A549 (cell line): ENCODE measurements at regions not wholly inside any gene's neighbourhood (a gene's known extent, or its start where the extent isn't known, plus 50 kb on each side); places are given as distances from the start of the nearest gene placed in this dataset.

Experiments
- ATAC-seq, 2 experiments: fragments of 200-7000 bp in 1 of 2; fragments of >200 bp in 1 of 2; cut with Nextera tagmentation in 1 of 2; cut with Tn5 transposase in 1 of 2; 3 replicates each; pipeline versions ENCODE4 v1.8.0 to v1.9.1; 2018 to 2020; ENCODE audit warnings: mild to moderate bottlenecking in 1 of 2, moderate library complexity in 1 of 2
- CTCF ChIA-PET: fragments of 300-600 bp; sonication (Branson Sonifier 250); formaldehyde crosslinking; extraction: SDS; loops from one replicate; lab custom pipeline; 2021; ENCODE audit warnings: antibody characterized with exemption, inconsistent platforms; lab: Yijun Ruan, JAX
- POLR2A ChIA-PET: fragments of 350-600 bp; formaldehyde crosslinking; extraction: SDS; loops from one replicate; lab custom pipeline; 2021; ENCODE audit warnings: antibody characterized with exemption, inconsistent platforms; lab: Yijun Ruan, JAX
- DNase-seq, 2 experiments: peaks; one replicate each; pipeline versions ENCODE4 v3.0.0 to v3.0.0-alpha.2; 2011 to 2016; ENCODE audit warnings: low read depth in 1 of 2, low spot score in 1 of 2
- FAIRE-seq: peaks from 2 replicates; lab custom pipeline; 2011; peaks lifted over from hg19 to GRCh38; lab: Jason Lieb, UNC
- H3K27ac ChIP-seq, 2 experiments: fragments of >200 bp; sonication (Bioruptor Twin); formaldehyde crosslinking; 3 replicates each; pipeline ENCODE4 v1.5.1; 2016 to 2017
- H3K4me1 ChIP-seq: fragments of >200 bp; sonication (Bioruptor Twin); formaldehyde crosslinking; 3 replicates; pipeline ENCODE4 v1.6.1; 2016
- H3K4me2 ChIP-seq: fragments of >200 bp; sonication (Bioruptor Twin); formaldehyde crosslinking; 3 replicates; pipeline ENCODE4 v1.6.1; 2016
- H3K4me3 ChIP-seq: fragments of >200 bp; sonication (Bioruptor Twin); formaldehyde crosslinking; 3 replicates; pipeline ENCODE4 v1.5.1; 2016
- H3K9me3 ChIP-seq: fragments of >200 bp; sonication (Bioruptor Twin); formaldehyde crosslinking; 3 replicates; pipeline ENCODE4 v1.6.1; 2016
- CBX2 ChIP-seq: fragments of 200-600 bp; sonication (generic); IDR thresholded peaks from 2 replicates; pipeline ENCODE4 v1.6.1; 2016; ENCODE audit warnings: low read depth, mild to moderate bottlenecking, borderline replicate concordance
- CBX8 ChIP-seq: fragments of 200-600 bp; sonication (generic); IDR thresholded peaks from 2 replicates; pipeline ENCODE4 v1.6.1; 2016
- CEBPB ChIP-seq, 2 experiments: fragments of >200 bp in 1 of 2; sonication (Bioruptor Twin) in 1 of 2; formaldehyde crosslinking in 1 of 2; IDR thresholded peaks; 2 replicates each; pipeline ENCODE4 v1.6.1; 2012 to 2016
- CHD2 ChIP-seq: fragments of 150-350 bp; IDR thresholded peaks from 2 replicates; pipeline ENCODE4 v1.6.1; 2014; ENCODE audit warnings: low read length; ENCODE audit not compliant: partially characterized antibody
- CHD4 ChIP-seq: fragments of 200-600 bp; sonication (generic); IDR thresholded peaks from 2 replicates; pipeline ENCODE4 v1.6.1; 2016; ENCODE audit warnings: antibody characterized with exemption, mild to moderate bottlenecking, borderline replicate concordance
- EHF ChIP-seq: fragments of 250-450 bp; sonication (Bioruptor Pico); IDR thresholded peaks from 2 replicates; pipeline ENCODE4 v1.5.0; 2020; ENCODE audit warnings: mild to moderate bottlenecking
- ESRRA ChIP-seq: fragments of 150-350 bp; IDR thresholded peaks from 2 replicates; pipeline ENCODE4 v1.6.1; 2014; ENCODE audit warnings: mild to moderate bottlenecking, low read length, borderline replicate concordance
- FOSB ChIP-seq: fragments of 250-450 bp; sonication (Bioruptor Pico); IDR thresholded peaks from 2 replicates; pipeline ENCODE4 v1.5.0; 2020; ENCODE audit warnings: mild to moderate bottlenecking, moderate library complexity
- FOSL2 ChIP-seq, 2 experiments: fragments of 450-650 bp in 1 of 2; fragments of >200 bp in 1 of 2; sonication (Bioruptor Twin) in 1 of 2; formaldehyde crosslinking; IDR thresholded peaks; 2 replicates each; pipeline versions ENCODE4 v1.5.0 to v1.6.1; 2016 to 2020; ENCODE audit warnings: mild to moderate bottlenecking in 1 of 2, moderate library complexity in 1 of 2
- GATA3 ChIP-seq: IDR thresholded peaks from 2 replicates; pipeline ENCODE4 v1.6.1; 2012; ENCODE audit warnings: borderline replicate concordance
- HES2 ChIP-seq: fragments of >200 bp; sonication (Bioruptor Twin); formaldehyde crosslinking; IDR thresholded peaks from 2 replicates; pipeline ENCODE4 v1.6.1; 2016
- HEYL ChIP-seq: fragments of 250-450 bp; sonication (Bioruptor Pico); IDR thresholded peaks from 2 replicates; pipeline ENCODE4 v1.8.0; 2021; ENCODE audit warnings: mild to moderate bottlenecking, moderate library complexity
- HMGXB4 ChIP-seq: fragments of 250-450 bp; sonication (Bioruptor Pico); IDR thresholded peaks from 2 replicates; pipeline ENCODE4 v1.5.0; 2021; ENCODE audit warnings: mild to moderate bottlenecking, moderate library complexity, borderline replicate concordance
- HOXA7 ChIP-seq: fragments of 250-450 bp; sonication (Bioruptor Pico); IDR thresholded peaks from 2 replicates; pipeline ENCODE4 v1.5.0; 2020; ENCODE audit warnings: mild to moderate bottlenecking, moderate library complexity
- JUNB ChIP-seq: fragments of >200 bp; sonication (Bioruptor Twin); formaldehyde crosslinking; IDR thresholded peaks from 2 replicates; pipeline ENCODE4 v1.6.1; 2016
- NPAS2 ChIP-seq: fragments of 250-450 bp; sonication (Bioruptor Pico); IDR thresholded peaks from 2 replicates; pipeline ENCODE4 v1.8.0; 2022; ENCODE audit warnings: mild to moderate bottlenecking, moderate library complexity, borderline replicate concordance
- PBX3 ChIP-seq: IDR thresholded peaks from 2 replicates; pipeline ENCODE4 v1.6.1; 2012
- PHF8 ChIP-seq: fragments of 200-600 bp; sonication (generic); IDR thresholded peaks from 2 replicates; pipeline ENCODE4 v1.6.1; 2016; ENCODE audit warnings: low read depth, mild to moderate bottlenecking, antibody characterized with exemption, moderate library complexity, borderline replicate concordance
- POLR2A ChIP-seq: IDR thresholded peaks from 2 replicates; pipeline ENCODE4 v1.6.1; 2012; ENCODE audit warnings: mild to moderate bottlenecking, low read length
- POLR2AphosphoS2 ChIP-seq: conservative IDR thresholded peaks from 2 replicates; pipeline ENCODE4 v1.6.1; 2012; ENCODE audit warnings: low read length, improper control_type of control experiment, inconsistent platforms
- RAD21 ChIP-seq, 2 experiments: fragments of >200 bp in 1 of 2; sonication (Bioruptor Twin) in 1 of 2; formaldehyde crosslinking in 1 of 2; IDR thresholded peaks in 1 of 2; conservative IDR thresholded peaks in 1 of 2; 2 replicates in 1 of 2; 3 replicates in 1 of 2; pipeline ENCODE4 v1.6.1; 2012 to 2018; ENCODE audit warnings: inconsistent platforms in 1 of 2
- RARB ChIP-seq: fragments of 250-450 bp; sonication (Bioruptor Pico); IDR thresholded peaks from 2 replicates; pipeline ENCODE4 v1.8.0; 2021; ENCODE audit warnings: mild to moderate bottlenecking, moderate library complexity
- RCOR1 ChIP-seq: fragments of 150-350 bp; IDR thresholded peaks from 2 replicates; pipeline ENCODE4 v1.6.1; 2014; ENCODE audit warnings: antibody characterized with exemption, low read length, low read depth
- RNF2 ChIP-seq: fragments of 200-600 bp; sonication (generic); IDR thresholded peaks from 2 replicates; pipeline ENCODE4 v1.6.1; 2016; ENCODE audit warnings: low read depth, mild to moderate bottlenecking, antibody characterized with exemption, moderate library complexity, borderline replicate concordance
- TFCP2L1 ChIP-seq: fragments of 250-450 bp; sonication (Bioruptor Pico); IDR thresholded peaks from 2 replicates; pipeline ENCODE4 v1.5.0; 2021; ENCODE audit warnings: mild to moderate bottlenecking
- ZC3H11A ChIP-seq: fragments of 450-650 bp; IDR thresholded peaks from 2 replicates; pipeline ENCODE4 v1.6.1; 2014; ENCODE audit warnings: antibody characterized with exemption, mild to moderate bottlenecking
- WGBS: methylation state at CpG from one replicate; pipeline ENCODE4 v1.1.6; 2017; ENCODE audit errors: missing lambda C conversion rate; 5-methylcytosine and 5-hydroxymethylcytosine counted together
- TF ChIP-seq, protein P1 (sequence below): fragments of 200-600 bp; sonication (generic); IDR thresholded peaks from 2 replicates; pipeline ENCODE4 v1.6.1; 2016; ENCODE audit warnings: antibody characterized with exemption, mild to moderate bottlenecking, moderate library complexity

DNA sequence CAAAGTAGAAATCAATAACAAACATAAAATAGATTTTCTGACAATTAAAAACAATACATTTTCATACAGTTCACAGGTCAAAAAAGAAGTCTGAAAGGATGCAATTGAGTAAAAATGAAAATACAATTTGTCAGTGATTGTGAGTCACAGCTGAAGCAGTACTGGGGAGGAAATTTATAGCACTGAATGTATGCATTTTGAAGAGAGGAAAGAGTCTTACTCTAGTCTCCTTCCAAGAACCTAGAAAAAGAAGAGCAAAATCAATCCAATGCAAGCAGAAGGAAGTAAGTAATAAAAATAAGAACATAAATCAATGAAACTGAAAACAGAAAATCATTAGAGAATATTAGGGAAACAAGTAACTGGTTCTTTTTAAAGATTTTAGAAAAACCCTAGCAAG is 507.2 kb upstream of the IGFBP3 start:
- Histone ChIP-seq H3K4me2 (no peak overlapping the region), H3K27ac (no peak overlapping the region), H3K9me3 (no peaks in the 10 kb centered on the region; the same call in 2 of the 3 replicates), H3K4me3 (no peak overlapping the region), H3K4me1 (peaks cover 12% of the 10 kb centered on the region)
- POLR2A ChIA-PET: no interaction called here
- DNase-seq (no peak), FAIRE-seq (no peak), ATAC-seq (no peak)
- TF ChIP-seq EHF: no peak
- TF ChIP-seq RNF2: no peak
- no peak for TF ChIP-seq PBX3
- TF ChIP-seq POLR2A: no peak
- TF ChIP-seq CHD4: no peak
- TF ChIP-seq CEBPB (IDR thresholded peaks at IDR 0.05): no peak
- no peak for TF ChIP-seq RARB (CRISPR knock-in tag)
- TF ChIP-seq FOSB (CRISPR knock-in tag): no peak
- no peak for TF ChIP-seq NPAS2 (CRISPR knock-in tag)
- TF ChIP-seq PHF8: no peak
- no peak for TF ChIP-seq FOSL2 (IDR thresholded peaks at IDR 0.05)
- TF ChIP-seq FOSL2 (CRISPR knock-in tag; IDR thresholded peaks at IDR 0.05): no peak
- no peak for TF ChIP-seq ESRRA
- TF ChIP-seq, protein P1, sequence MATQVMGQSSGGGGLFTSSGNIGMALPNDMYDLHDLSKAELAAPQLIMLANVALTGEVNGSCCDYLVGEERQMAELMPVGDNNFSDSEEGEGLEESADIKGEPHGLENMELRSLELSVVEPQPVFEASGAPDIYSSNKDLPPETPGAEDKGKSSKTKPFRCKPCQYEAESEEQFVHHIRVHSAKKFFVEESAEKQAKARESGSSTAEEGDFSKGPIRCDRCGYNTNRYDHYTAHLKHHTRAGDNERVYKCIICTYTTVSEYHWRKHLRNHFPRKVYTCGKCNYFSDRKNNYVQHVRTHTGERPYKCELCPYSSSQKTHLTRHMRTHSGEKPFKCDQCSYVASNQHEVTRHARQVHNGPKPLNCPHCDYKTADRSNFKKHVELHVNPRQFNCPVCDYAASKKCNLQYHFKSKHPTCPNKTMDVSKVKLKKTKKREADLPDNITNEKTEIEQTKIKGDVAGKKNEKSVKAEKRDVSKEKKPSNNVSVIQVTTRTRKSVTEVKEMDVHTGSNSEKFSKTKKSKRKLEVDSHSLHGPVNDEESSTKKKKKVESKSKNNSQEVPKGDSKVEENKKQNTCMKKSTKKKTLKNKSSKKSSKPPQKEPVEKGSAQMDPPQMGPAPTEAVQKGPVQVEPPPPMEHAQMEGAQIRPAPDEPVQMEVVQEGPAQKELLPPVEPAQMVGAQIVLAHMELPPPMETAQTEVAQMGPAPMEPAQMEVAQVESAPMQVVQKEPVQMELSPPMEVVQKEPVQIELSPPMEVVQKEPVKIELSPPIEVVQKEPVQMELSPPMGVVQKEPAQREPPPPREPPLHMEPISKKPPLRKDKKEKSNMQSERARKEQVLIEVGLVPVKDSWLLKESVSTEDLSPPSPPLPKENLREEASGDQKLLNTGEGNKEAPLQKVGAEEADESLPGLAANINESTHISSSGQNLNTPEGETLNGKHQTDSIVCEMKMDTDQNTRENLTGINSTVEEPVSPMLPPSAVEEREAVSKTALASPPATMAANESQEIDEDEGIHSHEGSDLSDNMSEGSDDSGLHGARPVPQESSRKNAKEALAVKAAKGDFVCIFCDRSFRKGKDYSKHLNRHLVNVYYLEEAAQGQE: no peak
- CTCF ChIA-PET: no interaction called here

- H3K4me3 ChIP-seq: no peak overlapping the region
- ChIA-PET POLR2A (no interaction called here), CTCF (no interaction called here)
- TF ChIP-seq CHD2: no peak
- TF ChIP-seq GATA3: no peak
- no peak for TF ChIP-seq RAD21 (conservative IDR thresholded peaks at IDR 0.05 in 1 of 2, IDR thresholded peaks at IDR 0.05 in 1 of 2)
- no peak for TF ChIP-seq POLR2AphosphoS2
- no peak for TF ChIP-seq JUNB
- no peak for TF ChIP-seq CBX2
- no peak for TF ChIP-seq HMGXB4 (CRISPR knock-in tag)
- TF ChIP-seq RNF2: no peak
- TF ChIP-seq HOXA7: no peak
- no peak for TF ChIP-seq TFCP2L1
- TF ChIP-seq CBX8: no peak
- no peak for TF ChIP-seq ZC3H11A
- TF ChIP-seq HES2: no peak
- TF ChIP-seq HEYL: no peak
- no peak for TF ChIP-seq RCOR1
- TF ChIP-seq CEBPB (IDR thresholded peaks at IDR 0.05): no peak
- no peak for TF ChIP-seq FOSB (CRISPR knock-in tag)
- no peak for DNase-seq
- FAIRE-seq: no peak
- no peak for ATAC-seq
- H3K27ac ChIP-seq: no peak overlapping the region
- no peaks in the 10 kb centered on the region; the same call in 2 of the 3 replicates for H3K9me3 ChIP-seq
- H3K4me2 ChIP-seq: no peak overlapping the region
- WGBS: 96% methylated on average over 1 of the region's 1 CpG
- peaks cover 19% of the 10 kb centered on the region for H3K4me1 ChIP-seq
Observed at GRCh38 chr7:46424934-46425333, 503.9 kb upstream of the IGFBP3 start.
